Tibial artery (tissue), 4 donors: ENCODE measurements at regions not wholly inside any gene's neighbourhood (a gene's known extent, or its start where the extent isn't known, plus 50 kb on each side); places are given as distances from the start of the nearest gene placed in this dataset.
A peak's percentile ranks its signal among the peaks of the same experiment; 100 is the strongest.

Source experiments
- DNase-seq, 2 donors: peaks; one replicate each; pipeline ENCODE4 v3.0.0-alpha.2; 2019
- H3K27ac ChIP-seq, 2 donors: fragments of 200-600 bp; sonication (generic) in 1 of 2; 1 replicate in 1 of 2; 2 replicates in 1 of 2; pipeline ENCODE4 v1.5.1; 2018 to 2019; ENCODE audit warnings: mild to moderate bottlenecking in 1 of 2
- H3K27me3 ChIP-seq, 2 donors: fragments of 200-600 bp; sonication (generic) in 1 of 2; one replicate each; pipeline versions ENCODE4 v1.5.1 to v1.6.0; 2016 to 2019
- H3K36me3 ChIP-seq, 3 donors: fragments of 200-600 bp; sonication (generic) in 2 of 3; one replicate each; pipeline ENCODE4 v1.5.1; 2016 to 2019; ENCODE audit warnings: mild to moderate bottlenecking in 2 of 3
- H3K4me1 ChIP-seq, 4 donors: fragments of 200-600 bp; sonication (generic) in 2 of 4; 1 replicate in 3 of 4; 2 replicates in 1 of 4; pipeline ENCODE4 v1.5.1; 2016 to 2019
- H3K4me3 ChIP-seq, 2 donors: fragments of 200-600 bp; sonication (generic) in 1 of 2; 1 replicate in 1 of 2; 2 replicates in 1 of 2; pipeline ENCODE4 v1.5.1; 2018 to 2019; ENCODE audit warnings: mild to moderate bottlenecking in 2 of 2
- H3K9me3 ChIP-seq, 3 donors: fragments of 200-600 bp; sonication (generic) in 1 of 3; one replicate each; pipeline ENCODE4 v1.5.1; 2016 to 2019
- CTCF ChIP-seq, 2 experiments: fragments of 200-600 bp in 1 of 2; fragments of 450-650 bp in 1 of 2; IDR thresholded peaks; one replicate each; pipeline ENCODE4 v1.5.1; 2017 to 2019; ENCODE audit warnings: antibody characterized with exemption in 2 of 2, mild to moderate bottlenecking in 1 of 2, moderate library complexity in 1 of 2
- intact Hi-C: fragments of 100-400 bp; cut with DNase I; formaldehyde crosslinking; loops from one replicate; pipeline ENCODE4 v1.15.0; 2023; ENCODE audit warnings: low total_unique reads

- Histone ChIP-seq H3K4me3 (no peak overlapping the region), H3K36me3 (no peaks in the 10 kb centered on the region), H3K27me3 (no peaks in the 10 kb centered on the region), H3K4me1 (no peaks in the 10 kb centered on the region), H3K27ac (no peak overlapping the region), H3K9me3 (no peaks in the 10 kb centered on the region)
- no peak for DNase-seq
- TF ChIP-seq CTCF (IDR thresholded peaks at IDR 0.05) = no peak
- intact Hi-C loops = no loop called here
These were observed 1587.1 kb downstream of the PCDH9 start for GRCh38 chr13:65642996-65643395.

- no peak overlapping the region for H3K4me3 ChIP-seq
- H3K4me1 ChIP-seq = no peaks in the 10 kb centered on the region
- H3K27me3 ChIP-seq = no peaks in the 10 kb centered on the region
- H3K9me3 ChIP-seq = no peaks in the 10 kb centered on the region
- no peak for TF ChIP-seq CTCF (IDR thresholded peaks at IDR 0.05)
- no peak for DNase-seq
- no peak overlapping the region for H3K27ac ChIP-seq
- intact Hi-C loops = no loop called here
- no peaks in the 10 kb centered on the region for H3K36me3 ChIP-seq
These were observed 1587.8 kb downstream of the PCDH9 start for GRCh38 chr13:65642301-65642700.

- H3K27me3 ChIP-seq = no peaks in the 10 kb centered on the region
- H3K4me1 ChIP-seq = no peaks in the 10 kb centered on the region
- DNase-seq = no peak
- H3K27ac ChIP-seq = no peak overlapping the region
- intact Hi-C loops = no loop called here
- H3K36me3 ChIP-seq = no peaks in the 10 kb centered on the region
- H3K9me3 ChIP-seq = no peaks in the 10 kb centered on the region
- peak; percentile 20 to 31 for TF ChIP-seq CTCF (IDR thresholded peaks at IDR 0.05)
- no peak overlapping the region for H3K4me3 ChIP-seq
These were observed 1591.5 kb downstream of the PCDH9 start for GRCh38 chr13:65638572-65639168.

GRCh38 chr13:65633806-65634205, 1596.3 kb downstream of the PCDH9 start:
- Histone ChIP-seq H3K4me1 (no peaks in the 10 kb centered on the region), H3K27ac (no peak overlapping the region), H3K36me3 (no peaks in the 10 kb centered on the region), H3K27me3 (no peaks in the 10 kb centered on the region), H3K4me3 (no peak overlapping the region), H3K9me3 (no peaks in the 10 kb centered on the region)
- intact Hi-C loops = no loop called here
- no peak for DNase-seq
- no peak for TF ChIP-seq CTCF (IDR thresholded peaks at IDR 0.05)

- H3K36me3 ChIP-seq = no peaks in the 10 kb centered on the region
- H3K27me3 ChIP-seq = no peaks in the 10 kb centered on the region
- H3K27ac ChIP-seq = no peak overlapping the region
- intact Hi-C loops = no loop called here
- H3K4me1 ChIP-seq = no peaks in the 10 kb centered on the region
- no peaks in the 10 kb centered on the region for H3K9me3 ChIP-seq
- no peak for DNase-seq
- no peak for TF ChIP-seq CTCF (IDR thresholded peaks at IDR 0.05)
- H3K4me3 ChIP-seq = no peak overlapping the region
These were observed 1599.1 kb downstream of the PCDH9 start for GRCh38 chr13:65631078-65631477.

GRCh38 chr13:65629926-65630325, 1600.2 kb downstream of the PCDH9 start:
- intact Hi-C loops = no loop called here
- Histone ChIP-seq H3K36me3 (no peaks in the 10 kb centered on the region), H3K27me3 (no peaks in the 10 kb centered on the region), H3K27ac (no peak overlapping the region), H3K4me3 (no peak overlapping the region), H3K9me3 (no peaks in the 10 kb centered on the region), H3K4me1 (no peaks in the 10 kb centered on the region)
- no peak for TF ChIP-seq CTCF (IDR thresholded peaks at IDR 0.05)
- DNase-seq = no peak
